ENCODE measurements at regions not wholly inside any gene's neighbourhood (a gene's known extent, or its start where the extent isn't known, plus 50 kb on each side); places are given as distances from the start of the nearest gene placed in this dataset.

DNA sequence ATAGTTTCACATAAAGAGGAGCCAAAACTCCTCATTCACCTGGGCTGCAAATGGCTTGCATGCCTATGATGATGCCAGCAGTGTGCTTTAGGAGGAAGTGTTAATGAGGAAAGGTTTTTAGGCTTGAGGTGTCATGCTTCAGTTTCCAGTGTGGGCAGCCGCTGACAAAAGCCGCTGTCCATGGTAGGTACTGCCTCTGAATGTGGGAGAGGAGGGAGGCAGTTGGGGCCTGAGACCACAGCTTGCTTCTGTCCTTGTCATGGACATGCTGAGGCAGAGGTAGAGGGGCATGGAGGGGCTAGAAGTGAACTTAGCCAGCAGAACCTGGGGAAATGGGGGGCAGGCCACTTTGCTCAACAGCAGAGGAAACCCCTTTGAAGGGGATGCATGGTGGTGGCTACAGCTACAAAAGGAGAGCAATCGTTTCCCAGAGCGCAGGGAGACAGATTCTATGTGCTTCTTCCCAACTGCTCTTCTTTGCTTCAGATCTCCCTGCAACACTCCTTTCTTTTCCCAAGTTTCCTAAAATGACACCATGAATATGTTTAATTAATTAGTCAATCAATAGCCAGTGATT, 372.1 kb upstream of the CNR1 start:
- 50 to 57% (median 56%) methylated on average over 4 of the region's 4 CpGs for WGBS, 3 donors

DNA sequence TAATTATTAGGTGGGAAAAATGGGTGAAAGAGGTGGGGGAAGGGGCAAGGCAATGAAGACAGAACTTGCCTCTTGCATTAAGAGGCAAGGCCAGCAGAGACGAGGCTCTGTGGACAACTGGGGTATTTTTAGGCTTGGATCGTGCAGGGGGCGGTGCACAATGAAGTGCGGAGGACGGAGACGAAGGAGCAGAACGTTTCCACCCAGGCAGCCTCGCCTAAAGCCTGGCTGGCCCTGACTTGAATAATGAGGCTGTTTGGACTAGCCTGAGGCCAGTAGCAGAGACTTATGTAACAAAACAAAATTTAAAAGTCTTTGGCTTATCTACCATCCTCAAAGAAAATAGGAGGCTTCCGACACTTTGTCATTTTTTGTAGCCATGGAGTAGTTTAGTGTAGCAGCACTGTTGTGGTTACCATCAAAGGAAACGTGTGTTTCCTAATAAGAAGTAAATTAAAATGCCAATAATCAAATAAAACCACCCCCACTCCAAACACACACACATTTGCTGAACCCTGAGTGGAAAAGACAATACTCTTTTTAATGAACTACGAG, 370.0 kb upstream of the CNR1 start:
- Histone ChIP-seq H3K4me1 (ENCODE audit: insufficient read depth) (no peaks in the 10 kb centered on the region), H3K27ac (no peak overlapping the region), H3K9me3 (no peaks in the 10 kb centered on the region), H3K4me3 (no peak overlapping the region), H3K36me3 (no peaks in the 10 kb centered on the region), H3K27me3 (no peaks in the 10 kb centered on the region)
- no peak for DNase-seq
- intact Hi-C loops (cut with DNase I) = no loop called here
- no peak for TF ChIP-seq EP300 (IDR thresholded peaks at IDR 0.05)
- TF ChIP-seq POLR2A (IDR thresholded peaks at IDR 0.05) = no peak
- TF ChIP-seq, protein P1, sequence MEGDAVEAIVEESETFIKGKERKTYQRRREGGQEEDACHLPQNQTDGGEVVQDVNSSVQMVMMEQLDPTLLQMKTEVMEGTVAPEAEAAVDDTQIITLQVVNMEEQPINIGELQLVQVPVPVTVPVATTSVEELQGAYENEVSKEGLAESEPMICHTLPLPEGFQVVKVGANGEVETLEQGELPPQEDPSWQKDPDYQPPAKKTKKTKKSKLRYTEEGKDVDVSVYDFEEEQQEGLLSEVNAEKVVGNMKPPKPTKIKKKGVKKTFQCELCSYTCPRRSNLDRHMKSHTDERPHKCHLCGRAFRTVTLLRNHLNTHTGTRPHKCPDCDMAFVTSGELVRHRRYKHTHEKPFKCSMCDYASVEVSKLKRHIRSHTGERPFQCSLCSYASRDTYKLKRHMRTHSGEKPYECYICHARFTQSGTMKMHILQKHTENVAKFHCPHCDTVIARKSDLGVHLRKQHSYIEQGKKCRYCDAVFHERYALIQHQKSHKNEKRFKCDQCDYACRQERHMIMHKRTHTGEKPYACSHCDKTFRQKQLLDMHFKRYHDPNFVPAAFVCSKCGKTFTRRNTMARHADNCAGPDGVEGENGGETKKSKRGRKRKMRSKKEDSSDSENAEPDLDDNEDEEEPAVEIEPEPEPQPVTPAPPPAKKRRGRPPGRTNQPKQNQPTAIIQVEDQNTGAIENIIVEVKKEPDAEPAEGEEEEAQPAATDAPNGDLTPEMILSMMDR (IDR thresholded peaks at IDR 0.05) = no peak
- 43 to 71% (median 63%) methylated on average over 11 of the region's 11 CpGs for WGBS, 3 donors

More for the DNA sequence above, 372.1 kb upstream of the CNR1 start:
- no peaks in the 10 kb centered on the region for H3K36me3 ChIP-seq
- intact Hi-C loops (cut with DNase I) = no loop called here
- no peaks in the 10 kb centered on the region for H3K4me1 ChIP-seq (ENCODE audit: insufficient read depth)
- no peaks in the 10 kb centered on the region for H3K9me3 ChIP-seq
- peak in 1 of 5 donors; percentile 16 for DNase-seq
- no peak overlapping the region for H3K27ac ChIP-seq
- no peaks in the 10 kb centered on the region for H3K27me3 ChIP-seq
- H3K4me3 ChIP-seq = no peak overlapping the region
- TF ChIP-seq, protein P1 (IDR thresholded peaks at IDR 0.05) = no peak
- no peak for TF ChIP-seq EP300 (IDR thresholded peaks at IDR 0.05)
- no peak for TF ChIP-seq POLR2A (IDR thresholded peaks at IDR 0.05)

DNA sequence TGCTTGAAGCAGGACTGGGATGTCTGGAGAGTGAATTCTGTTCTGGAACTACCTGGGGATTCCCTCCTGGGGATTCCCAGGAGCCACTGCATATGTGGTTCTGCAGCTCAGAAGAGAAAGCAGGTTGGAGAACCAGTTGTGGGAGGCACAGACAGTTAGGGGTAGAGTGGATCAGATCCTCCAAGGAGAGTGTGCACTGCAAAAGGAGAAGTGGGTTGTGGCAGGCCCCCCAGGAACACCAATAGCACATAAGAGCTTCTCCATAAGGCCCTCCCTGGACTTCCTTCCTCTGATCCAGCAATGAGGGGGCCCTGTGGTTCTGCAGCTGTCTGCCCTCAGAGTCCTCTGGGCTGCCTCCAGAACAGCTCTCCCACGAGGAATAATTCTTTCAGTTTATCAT, 369.2 kb upstream of the CNR1 start:
- Histone ChIP-seq H3K4me3 (no peak overlapping the region), H3K27ac (no peak overlapping the region), H3K36me3 (no peaks in the 10 kb centered on the region), H3K9me3 (no peaks in the 10 kb centered on the region), H3K4me1 (ENCODE audit: insufficient read depth) (no peaks in the 10 kb centered on the region), H3K27me3 (no peaks in the 10 kb centered on the region)
- intact Hi-C loops (cut with DNase I) = no loop called here
- TF ChIP-seq EP300 (IDR thresholded peaks at IDR 0.05) (no peak), POLR2A (IDR thresholded peaks at IDR 0.05) (no peak)
- TF ChIP-seq, protein P1 (IDR thresholded peaks at IDR 0.05) = no peak
- WGBS, 3 donors = 5 to 7% (median 7%) methylated on average over 1 of the region's 1 CpG
- DNase-seq = no peak

DNA sequence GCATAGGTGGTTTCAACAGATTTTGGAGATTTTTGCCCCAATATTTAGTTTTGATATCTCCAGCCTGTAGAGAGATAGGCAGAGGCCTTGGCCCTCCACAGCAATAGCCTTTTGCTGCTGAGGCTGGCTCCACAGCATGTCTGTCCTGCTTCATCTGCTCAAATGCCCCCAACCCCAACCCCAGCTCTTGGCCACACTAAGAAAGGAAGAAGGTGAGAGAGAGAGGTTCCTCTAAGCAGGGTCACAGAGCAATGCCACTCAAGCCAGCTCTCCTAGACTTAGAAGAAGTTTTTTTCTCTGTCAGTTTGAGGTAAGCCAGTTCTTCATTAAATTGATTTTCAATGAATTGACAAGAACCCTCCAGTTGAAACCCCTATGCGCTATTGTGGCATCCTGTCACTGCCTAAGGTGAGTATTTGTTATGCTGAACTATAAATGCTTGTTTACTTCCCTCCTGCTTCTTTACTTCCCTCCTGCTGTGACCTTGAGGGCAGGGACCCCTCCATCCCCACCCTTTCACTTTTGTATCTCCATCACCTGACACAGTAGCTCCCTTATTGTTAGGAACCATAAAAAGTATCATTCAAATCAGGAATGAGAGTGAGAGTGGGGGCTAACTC, 366.2 kb upstream of the CNR1 start:
- H3K4me3 ChIP-seq = no peak overlapping the region
- no peak for DNase-seq
- H3K27ac ChIP-seq = no peak overlapping the region
- no peaks in the 10 kb centered on the region for H3K4me1 ChIP-seq (ENCODE audit: insufficient read depth)
- intact Hi-C loops (cut with DNase I) = no loop called here
- 94 to 100% (median 100%) methylated on average over 1 of the region's 1 CpG for WGBS, 3 donors
- no peaks in the 10 kb centered on the region for H3K36me3 ChIP-seq
- no peaks in the 10 kb centered on the region for H3K9me3 ChIP-seq
- no peaks in the 10 kb centered on the region for H3K27me3 ChIP-seq
- TF ChIP-seq, protein P1 (IDR thresholded peaks at IDR 0.05) = no peak
- no peak for TF ChIP-seq POLR2A (IDR thresholded peaks at IDR 0.05)
- no peak for TF ChIP-seq EP300 (IDR thresholded peaks at IDR 0.05)

Data from ovary (tissue), 7 donors.